IMR-90 (cell line): ENCODE measurements at regions not wholly inside any gene's neighbourhood (a gene's known extent, or its start where the extent isn't known, plus 50 kb on each side); places are given as distances from the start of the nearest gene placed in this dataset.

Source experiments
- ATAC-seq: fragments of 200-7000 bp; cut with Tn5 transposase; 2 replicates; pipeline ENCODE4 v1.9.1; 2020; ENCODE audit warnings: low read depth, mild to moderate bottlenecking, moderate library complexity
- BruUV-seq: library from RNA; stranded (reverse); fragments of 400-500 nt; replicated peaks from 2 replicates; lab custom pipeline; 2021; lab: Mats Ljungman, UMichigan
- CTCF ChIA-PET: fragments of 300-600 bp; formaldehyde crosslinking; extraction: SDS; loops from one replicate; lab custom pipeline; 2021; ENCODE audit warnings: antibody characterized with exemption; lab: Yijun Ruan, JAX
- POLR2A ChIA-PET: fragments of 300-600 bp; sonication (Branson Sonifier 250); formaldehyde crosslinking; loops from one replicate; lab custom pipeline; 2022; ENCODE audit warnings: antibody characterized with exemption; ENCODE audit not compliant: unreplicated experiment; lab: Charles Lee
- DNase-seq: peaks from one replicate; pipeline ENCODE4 v3.0.0; 2013
- H2AFZ ChIP-seq: replicated peaks from 2 replicates; pipeline ENCODE3; 2013; ENCODE audit warnings: low read length, mild to moderate bottlenecking; ENCODE audit not compliant: poor library complexity
- H2AK5ac ChIP-seq: 2 replicates; pipeline ENCODE4 v1.6.1; 2013; ENCODE audit warnings: low read depth, low read length, inconsistent platforms
- H2AK9ac ChIP-seq: replicated peaks from 2 replicates; pipeline ENCODE3; 2013; ENCODE audit warnings: mild to moderate bottlenecking, low read depth, low read length, moderate library complexity; ENCODE audit not compliant: poor library complexity
- H2BK120ac ChIP-seq: 2 replicates; pipeline ENCODE4 v1.6.1; 2013; ENCODE audit warnings: low read depth, low read length, inconsistent platforms
- H2BK15ac ChIP-seq: 3 replicates; pipeline ENCODE4 v1.6.1; 2013; ENCODE audit warnings: low read depth, low read length, inconsistent platforms
- H2BK20ac ChIP-seq: 2 replicates; pipeline ENCODE4 v1.6.1; 2013; ENCODE audit warnings: low read depth, mild to moderate bottlenecking, inconsistent platforms, low read length, moderate library complexity
- H2BK5ac ChIP-seq: 2 replicates; pipeline ENCODE4 v1.6.1; 2013; ENCODE audit warnings: mild to moderate bottlenecking, low read depth, low read length, inconsistent platforms; ENCODE audit not compliant: poor library complexity, severe bottlenecking
- H3K14ac ChIP-seq: replicated peaks from 2 replicates; pipeline ENCODE4 v1.6.1; 2013; ENCODE audit warnings: low read depth, low read length, inconsistent platforms
- H3K18ac ChIP-seq: 2 replicates; pipeline ENCODE4 v1.6.1; 2013; ENCODE audit warnings: low read depth, low read length, control low read depth
- H3K23ac ChIP-seq: 2 replicates; pipeline ENCODE4 v1.6.1; 2013; ENCODE audit warnings: low read depth, low read length, inconsistent platforms
- H3K27ac ChIP-seq: 2 replicates; pipeline ENCODE4 v1.5.1; 2013; ENCODE audit warnings: mild to moderate bottlenecking, control low read depth, low read length; ENCODE audit not compliant: insufficient read depth
- H3K27me3 ChIP-seq: 2 replicates; pipeline ENCODE4 v1.6.1; 2013; ENCODE audit warnings: low read length; ENCODE audit not compliant: control insufficient read depth, insufficient read depth
- H3K36me3 ChIP-seq: 2 replicates; pipeline ENCODE4 v1.6.1; 2013; ENCODE audit warnings: low read length, mixed read lengths; ENCODE audit not compliant: control insufficient read depth, insufficient read depth
- H3K4ac ChIP-seq: 2 replicates; pipeline ENCODE4 v1.6.1; 2013; ENCODE audit warnings: low read depth, low read length, inconsistent platforms
- H3K4me1 ChIP-seq: 2 replicates; pipeline ENCODE4 v1.6.1; 2013; ENCODE audit warnings: low read length, mixed read lengths; ENCODE audit not compliant: control insufficient read depth, insufficient read depth
- H3K4me2 ChIP-seq: 2 replicates; pipeline ENCODE4 v1.6.1; 2013; ENCODE audit warnings: low read depth, mild to moderate bottlenecking, control low read depth, low read length, moderate library complexity
- H3K4me3 ChIP-seq: 2 replicates; pipeline ENCODE4 v1.5.1; 2013; ENCODE audit warnings: low read depth, mild to moderate bottlenecking, control low read depth, low read length, moderate library complexity; ENCODE audit not compliant: insufficient read depth
- H3K56ac ChIP-seq: 2 replicates; pipeline ENCODE4 v1.6.1; 2013; ENCODE audit warnings: low read length, inconsistent platforms; ENCODE audit not compliant: insufficient read depth; ENCODE audit errors: extremely low read depth
- H3K79me1 ChIP-seq, 2 experiments: 2 replicates each; pipeline ENCODE4 v1.6.1; 2013; ENCODE audit warnings: low read length in 2 of 2, inconsistent platforms in 1 of 2, low read depth in 1 of 2
- H3K9ac ChIP-seq: 2 replicates; pipeline ENCODE4 v1.6.1; 2013; ENCODE audit warnings: low read depth, low read length, control low read depth
- H3K9me1 ChIP-seq: 2 replicates; pipeline ENCODE4 v1.6.1; 2013; ENCODE audit warnings: low read length, inconsistent platforms; ENCODE audit not compliant: insufficient read depth
- H3K9me3 ChIP-seq: 2 replicates; pipeline ENCODE4 v1.6.1; 2013; ENCODE audit warnings: low read length; ENCODE audit not compliant: control insufficient read depth, insufficient read depth
- H4K20me1 ChIP-seq: 2 replicates; pipeline ENCODE4 v1.6.1; 2013; ENCODE audit warnings: low read length, inconsistent platforms; ENCODE audit not compliant: insufficient read depth
- H4K5ac ChIP-seq: 2 replicates; pipeline ENCODE4 v1.6.1; 2013; ENCODE audit warnings: mild to moderate bottlenecking, low read depth, low read length, control low read depth
- H4K8ac ChIP-seq, 2 experiments: 2 replicates each; pipeline ENCODE4 v1.6.1; 2013; ENCODE audit warnings: low read depth in 2 of 2, low read length in 2 of 2, control low read depth in 1 of 2, inconsistent platforms in 1 of 2
- H4K91ac ChIP-seq: 2 replicates; pipeline ENCODE4 v1.6.1; 2013; ENCODE audit warnings: low read depth, low read length, inconsistent platforms; ENCODE audit not compliant: insufficient read depth
- BHLHE40 ChIP-seq: fragments of 150-350 bp; IDR thresholded peaks from 2 replicates; pipeline ENCODE4 v1.6.1; 2016; ENCODE audit warnings: mild to moderate bottlenecking, low read depth, low read length
- CEBPB ChIP-seq: IDR thresholded peaks from 2 replicates; pipeline ENCODE4 v1.6.1; 2012; ENCODE audit warnings: low read depth, low read length, improper control_type of control experiment
- CHD1 ChIP-seq: IDR thresholded peaks from 2 replicates; pipeline ENCODE4 v1.6.1; 2012; ENCODE audit warnings: low read depth, low read length, improper control_type of control experiment
- ELK1 ChIP-seq: fragments of 150-350 bp; IDR thresholded peaks from 2 replicates; pipeline ENCODE4 v1.6.1; 2016; ENCODE audit warnings: low read depth, mild to moderate bottlenecking, low read length, moderate library complexity, borderline replicate concordance
- FOS ChIP-seq: fragments of 150-350 bp; IDR thresholded peaks from 2 replicates; pipeline ENCODE4 v1.6.1; 2016; ENCODE audit warnings: low read depth, low read length
- MAFK ChIP-seq: IDR thresholded peaks from 2 replicates; pipeline ENCODE4 v1.6.1; 2012; ENCODE audit warnings: low read depth, low read length, improper control_type of control experiment
- MAZ ChIP-seq: IDR thresholded peaks from 2 replicates; pipeline ENCODE4 v1.6.1; 2012; ENCODE audit warnings: low read depth, mild to moderate bottlenecking, low read length, improper control_type of control experiment, moderate library complexity, borderline replicate concordance
- MXI1 ChIP-seq: IDR thresholded peaks from 2 replicates; pipeline ENCODE4 v1.6.1; 2012; ENCODE audit warnings: low read depth, mild to moderate bottlenecking, low read length, moderate library complexity, borderline replicate concordance
- NFE2L2 ChIP-seq: fragments of 150-350 bp; IDR thresholded peaks from 2 replicates; pipeline ENCODE4 v1.6.1; 2016; ENCODE audit warnings: low read depth, mild to moderate bottlenecking, low read length
- POLR2A ChIP-seq: IDR thresholded peaks from 2 replicates; pipeline ENCODE4 v1.6.1; 2012; ENCODE audit warnings: mild to moderate bottlenecking, low read depth, low read length
- RAD21 ChIP-seq: IDR thresholded peaks from 2 replicates; pipeline ENCODE4 v1.6.1; 2012; ENCODE audit warnings: low read length, improper control_type of control experiment
- RFX5 ChIP-seq: IDR thresholded peaks from 2 replicates; pipeline ENCODE4 v1.8.0; 2012; ENCODE audit warnings: low read depth, mild to moderate bottlenecking, low read length, moderate library complexity
- WGBS, 2 experiments: methylation state at CpG; one replicate each; pipeline versions ENCODE4 v1.1.5 to v1.1.7; 2013; ENCODE audit warnings: missing lambda C conversion rate in 2 of 2; ENCODE audit not compliant: insufficient read length in 1 of 2; ENCODE audit errors: extremely low coverage in 2 of 2; 5-methylcytosine and 5-hydroxymethylcytosine counted together
- dilution Hi-C: fragments of 300-500 bp; cut with HindIII; formaldehyde crosslinking; loops from one replicate; pipeline ENCODE4 v1.14.3; 2018; ENCODE audit warnings: low sequenced_read_pairs; ENCODE audit not compliant: unreplicated experiment
- in situ Hi-C: fragments of 300-500 bp; cut with MboI; formaldehyde crosslinking; loops from 3 replicates; pipeline ENCODE4 v1.14.3; 2019; ENCODE audit warnings: low sequenced_read_pairs, inconsistent platforms, mixed read lengths
- intact Hi-C: fragments of 100-400 bp; cut with micrococcal nuclease; formaldehyde crosslinking; loops from 2 replicates; pipeline ENCODE4 v1.10.0; 2022
- TF ChIP-seq, protein P1 (sequence below): conservative IDR thresholded peaks from 2 replicates; pipeline ENCODE4 v1.5.1; 2012; ENCODE audit warnings: mild to moderate bottlenecking, low read depth, low read length, improper control_type of control experiment

DNA sequence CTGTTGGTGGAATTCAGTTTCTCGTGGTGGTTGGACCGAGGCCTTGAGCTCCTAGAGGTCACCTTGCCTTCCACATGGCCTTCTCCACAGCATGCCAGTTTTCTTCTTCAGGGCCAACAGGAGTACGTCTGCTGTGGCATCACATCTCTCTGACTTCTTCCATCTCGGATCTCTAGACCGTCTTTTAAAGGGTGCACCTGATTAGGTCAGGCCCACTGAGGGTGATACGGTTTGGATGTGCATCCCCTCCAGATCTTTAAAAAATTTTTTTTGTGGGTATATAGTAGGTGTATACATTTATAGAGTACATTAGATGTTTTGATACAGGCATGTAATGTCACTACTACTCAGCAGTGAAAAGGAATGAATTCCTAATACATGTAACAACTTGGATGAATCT lies 58.3 kb upstream of the BRD7 start:
- Histone ChIP-seq H2AK9ac (no peak overlapping the region), H3K4me3 (no peak overlapping the region), H3K18ac (no peak overlapping the region), H3K36me3 (no peaks in the 10 kb centered on the region), H4K20me1 (no peaks in the 10 kb centered on the region), H3K27me3 (no peaks in the 10 kb centered on the region), H3K79me1 (no peaks in the 10 kb centered on the region), H3K56ac (no peak overlapping the region), H4K91ac (no peak overlapping the region), H2AFZ (no peak overlapping the region), H2BK120ac (no peak overlapping the region), H4K5ac (no peak overlapping the region), H3K14ac (no peak overlapping the region), H2AK5ac (no peak overlapping the region), H4K8ac (no peak overlapping the region), H3K9me1 (no peaks in the 10 kb centered on the region; the same call in 1 of the 2 replicates), H3K4me1 (no peaks in the 10 kb centered on the region), H2BK15ac (no peak overlapping the region), H3K27ac (no peak overlapping the region), H3K4ac (no peak overlapping the region), H3K9ac (no peak overlapping the region), H2BK20ac (no peak overlapping the region), H3K4me2 (no peak overlapping the region), H2BK5ac (no peak overlapping the region), H3K9me3 (no peaks in the 10 kb centered on the region), H3K23ac (no peak overlapping the region)
- 81% methylated on average over 3 of the region's 6 CpGs; no CpG with 5 or more reads in 1 of the 2 experiments for WGBS, 2 experiments
- TF ChIP-seq MXI1: no peak
- no peak for TF ChIP-seq POLR2A
- no peak for TF ChIP-seq CEBPB
- no peak for TF ChIP-seq MAZ
- no peak for TF ChIP-seq ELK1
- TF ChIP-seq CHD1: no peak
- no peak for TF ChIP-seq NFE2L2
- no peak for TF ChIP-seq FOS
- TF ChIP-seq RAD21: no peak
- no peak for TF ChIP-seq BHLHE40
- TF ChIP-seq RFX5: no peak
- TF ChIP-seq, protein P1, sequence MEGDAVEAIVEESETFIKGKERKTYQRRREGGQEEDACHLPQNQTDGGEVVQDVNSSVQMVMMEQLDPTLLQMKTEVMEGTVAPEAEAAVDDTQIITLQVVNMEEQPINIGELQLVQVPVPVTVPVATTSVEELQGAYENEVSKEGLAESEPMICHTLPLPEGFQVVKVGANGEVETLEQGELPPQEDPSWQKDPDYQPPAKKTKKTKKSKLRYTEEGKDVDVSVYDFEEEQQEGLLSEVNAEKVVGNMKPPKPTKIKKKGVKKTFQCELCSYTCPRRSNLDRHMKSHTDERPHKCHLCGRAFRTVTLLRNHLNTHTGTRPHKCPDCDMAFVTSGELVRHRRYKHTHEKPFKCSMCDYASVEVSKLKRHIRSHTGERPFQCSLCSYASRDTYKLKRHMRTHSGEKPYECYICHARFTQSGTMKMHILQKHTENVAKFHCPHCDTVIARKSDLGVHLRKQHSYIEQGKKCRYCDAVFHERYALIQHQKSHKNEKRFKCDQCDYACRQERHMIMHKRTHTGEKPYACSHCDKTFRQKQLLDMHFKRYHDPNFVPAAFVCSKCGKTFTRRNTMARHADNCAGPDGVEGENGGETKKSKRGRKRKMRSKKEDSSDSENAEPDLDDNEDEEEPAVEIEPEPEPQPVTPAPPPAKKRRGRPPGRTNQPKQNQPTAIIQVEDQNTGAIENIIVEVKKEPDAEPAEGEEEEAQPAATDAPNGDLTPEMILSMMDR: no peak
- TF ChIP-seq MAFK: no peak
- in situ Hi-C loops: no loop called here
- intact Hi-C loops: no loop called here
- no peak for DNase-seq
- dilution Hi-C loops: no loop called here
- no TSS peak for BruUV-seq
- ChIA-PET CTCF (no interaction called here), POLR2A (no interaction called here)
- no peak for ATAC-seq
